Erythroblast (primary cell): ENCODE measurements at regions not wholly inside any gene's neighbourhood (a gene's known extent, or its start where the extent isn't known, plus 50 kb on each side); places are given as distances from the start of the nearest gene placed in this dataset.
A peak's percentile ranks its signal among the peaks of the same experiment; 100 is the strongest.

Experiments used
- DNase-seq, 2 experiments: peaks; one replicate each; lab custom pipeline; 2025; lab: John Stamatoyannopoulos, UW
- GATA1 ChIP-seq: IDR thresholded peaks from 2 replicates; pipeline ENCODE4 v1.6.1; 2011; ENCODE audit warnings: low read depth, mild to moderate bottlenecking, control low read depth, low read length, moderate library complexity
- POLR2A ChIP-seq: IDR thresholded peaks from 2 replicates; pipeline ENCODE4 v1.6.1; 2011; ENCODE audit warnings: mild to moderate bottlenecking, low read length

GRCh38 chr2:16412321-16413030 lies 253.2 kb downstream of the CYRIA start:
- TF ChIP-seq POLR2A (no peak), GATA1 (no peak)
- no peak for DNase-seq

DNA sequence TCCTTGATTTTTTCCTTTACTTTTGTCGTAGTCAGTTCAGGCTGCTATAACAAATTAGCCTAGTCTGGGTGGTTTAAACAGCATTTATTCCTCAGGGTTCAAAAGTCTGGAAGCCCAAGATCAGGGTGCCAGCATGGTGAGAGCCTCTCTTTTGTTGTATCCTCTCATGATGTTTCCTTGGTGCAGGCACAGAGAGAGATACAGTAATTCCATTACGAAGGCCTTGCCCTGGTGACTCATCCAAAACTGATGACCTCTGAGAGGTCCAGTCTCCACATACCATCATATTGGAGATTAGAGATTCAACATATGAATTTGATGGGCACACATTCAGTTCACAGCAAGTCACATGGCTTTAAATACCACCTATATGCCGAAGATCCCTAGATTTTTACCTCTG lies 253.8 kb downstream of the CYRIA start:
- peak in 1 of 2 experiments; percentile 18 for DNase-seq
- TF ChIP-seq GATA1 (no peak), POLR2A (peak; percentile 39)

DNA sequence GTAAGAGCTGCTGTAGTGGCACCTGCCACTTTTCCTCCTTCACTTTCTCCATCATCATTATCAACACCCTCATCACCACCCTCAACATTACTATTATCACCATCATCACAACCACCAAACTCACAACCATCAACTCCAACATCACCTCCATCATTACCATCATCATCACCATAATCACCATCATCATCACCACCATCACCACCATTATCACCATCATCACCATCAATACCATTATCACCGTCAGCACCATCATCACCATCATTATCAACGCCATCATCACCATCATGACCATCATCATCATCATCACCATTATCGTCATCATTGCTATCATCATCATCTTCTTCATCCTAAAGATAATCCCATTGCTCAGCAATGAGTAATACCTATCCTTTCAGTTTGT lies 255.8 kb downstream of the CYRIA start:
- TF ChIP-seq GATA1 (no peak), POLR2A (no peak)
- no peak for DNase-seq

DNA sequence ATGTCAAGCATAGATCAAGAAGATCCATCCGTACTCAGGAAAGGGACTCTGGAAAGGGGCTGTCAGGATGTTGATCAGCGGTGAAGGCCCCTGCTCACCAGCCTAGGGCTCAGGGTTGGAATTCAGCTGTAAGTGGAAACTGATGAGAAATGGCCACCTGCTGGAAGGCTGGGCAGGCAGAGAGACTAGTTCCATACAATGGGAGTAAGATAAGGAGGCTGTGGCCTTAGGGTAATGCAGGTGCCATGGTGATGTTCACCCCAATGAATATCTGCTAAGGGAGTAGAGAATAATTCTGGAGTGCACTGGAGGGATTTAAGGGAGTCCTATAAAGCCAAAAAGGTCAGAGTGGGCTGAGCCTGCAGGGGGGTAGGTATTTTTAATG lies 256.6 kb downstream of the CYRIA start:
- TF ChIP-seq POLR2A = no peak
- no peak for TF ChIP-seq GATA1
- no peak for DNase-seq

DNA sequence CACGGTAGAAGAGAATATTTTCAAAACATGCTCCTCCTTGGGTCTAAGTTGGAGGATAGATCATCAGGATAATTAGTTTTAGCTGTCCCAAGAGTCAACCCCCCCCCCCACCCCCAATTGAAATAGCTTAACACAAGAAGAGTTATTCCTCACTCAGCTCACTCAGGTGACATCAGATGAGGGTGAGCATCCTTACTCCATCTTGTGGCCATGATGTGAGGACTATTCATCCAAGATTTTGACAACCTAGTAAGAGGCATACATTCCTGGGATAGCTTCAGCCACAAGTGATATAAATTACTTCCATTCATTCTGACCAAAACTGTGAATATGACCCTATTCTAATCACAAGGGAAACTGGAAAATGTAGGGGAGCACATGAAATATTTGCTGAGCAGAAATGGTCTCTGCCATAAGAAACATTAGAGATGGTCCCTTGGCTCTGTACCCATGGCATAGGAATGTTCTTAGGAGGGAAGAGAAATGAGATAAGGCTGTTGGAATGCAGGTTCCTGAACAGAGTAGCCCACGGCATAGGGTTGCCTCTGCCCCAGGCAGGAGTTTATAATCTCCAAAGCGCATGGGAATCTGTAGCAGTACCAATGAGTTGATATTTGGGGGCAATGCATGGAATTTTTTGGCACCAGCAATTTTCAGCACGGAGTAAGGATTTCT lies 257.2 kb downstream of the CYRIA start:
- DNase-seq = no peak

GRCh38 chr2:16407358-16407757 lies 258.3 kb downstream of the CYRIA start:
- DNase-seq = no peak
- TF ChIP-seq POLR2A (no peak), GATA1 (no peak)

More for the DNA sequence above, 257.2 kb downstream of the CYRIA start:
- no peak for TF ChIP-seq POLR2A
- TF ChIP-seq GATA1 = no peak

DNA sequence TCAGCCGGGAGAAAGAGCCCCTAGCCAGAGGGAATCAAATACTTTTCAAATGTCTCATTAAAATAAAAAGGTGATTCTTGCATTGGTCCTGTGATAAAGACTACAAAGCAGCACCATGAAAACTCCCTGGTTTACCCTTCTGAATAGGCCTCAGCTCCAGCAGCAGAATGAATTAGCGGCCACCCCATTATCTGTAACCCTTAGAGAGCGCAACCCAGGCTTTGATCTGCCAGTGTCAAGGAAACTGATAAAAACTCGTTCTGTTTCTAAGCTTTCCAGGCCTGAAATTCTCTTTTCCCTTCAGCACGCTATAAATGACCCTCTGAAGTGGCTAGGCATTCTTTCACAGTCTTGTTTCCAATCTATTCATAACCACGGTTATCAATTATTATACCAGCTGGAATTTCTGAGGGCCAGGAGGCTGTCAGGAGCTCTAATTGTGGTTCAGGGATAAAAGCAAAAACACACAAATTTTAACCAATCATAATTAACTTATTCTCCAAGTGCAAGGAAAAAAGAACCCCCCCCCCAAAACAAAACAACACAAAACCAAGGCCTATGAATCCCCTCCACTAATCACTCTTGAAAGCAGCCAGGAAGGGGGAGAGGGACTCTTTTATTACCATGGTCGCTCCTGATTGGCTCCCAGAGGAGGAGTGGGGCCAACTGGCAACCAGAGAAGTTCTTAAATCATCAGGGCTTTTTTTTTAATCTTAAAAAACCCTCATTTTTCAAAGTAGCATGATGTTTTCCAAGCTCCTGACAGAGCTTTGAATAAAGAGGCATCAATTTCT lies 258.9 kb downstream of the CYRIA start:
- DNase-seq = peak in 1 of 2 experiments; percentile 36

GRCh38 chr2:16405551-16405950 lies 260.1 kb downstream of the CYRIA start:
- DNase-seq = peak; percentile 18 to 65
- TF ChIP-seq GATA1 (no peak), POLR2A (no peak)

More for the DNA sequence above, 258.9 kb downstream of the CYRIA start:
- TF ChIP-seq GATA1 = no peak
- no peak for TF ChIP-seq POLR2A

- TF ChIP-seq GATA1 (no peak), POLR2A (no peak)
- DNase-seq = no peak
These were observed 260.9 kb downstream of the CYRIA start for GRCh38 chr2:16404551-16405300.

DNA sequence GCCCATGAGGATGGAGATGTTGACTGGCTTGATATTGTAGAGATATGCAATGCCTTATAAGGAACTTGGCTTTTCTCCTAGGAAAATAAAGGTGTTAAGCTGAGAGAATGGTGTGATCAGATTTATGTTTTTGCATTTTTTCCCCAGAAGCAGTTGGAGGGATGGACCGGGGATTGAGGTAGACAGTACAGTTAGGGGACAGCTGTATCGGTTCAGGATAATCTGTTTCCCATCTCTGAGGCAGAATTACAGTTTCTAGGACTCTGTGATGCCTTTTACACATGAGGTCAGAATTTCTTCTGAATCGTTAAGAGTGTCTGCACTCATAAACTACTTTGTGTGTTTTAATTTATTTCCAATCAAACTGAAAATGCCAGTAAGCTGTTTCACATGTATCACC lies 261.5 kb downstream of the CYRIA start:
- DNase-seq = no peak

DNA sequence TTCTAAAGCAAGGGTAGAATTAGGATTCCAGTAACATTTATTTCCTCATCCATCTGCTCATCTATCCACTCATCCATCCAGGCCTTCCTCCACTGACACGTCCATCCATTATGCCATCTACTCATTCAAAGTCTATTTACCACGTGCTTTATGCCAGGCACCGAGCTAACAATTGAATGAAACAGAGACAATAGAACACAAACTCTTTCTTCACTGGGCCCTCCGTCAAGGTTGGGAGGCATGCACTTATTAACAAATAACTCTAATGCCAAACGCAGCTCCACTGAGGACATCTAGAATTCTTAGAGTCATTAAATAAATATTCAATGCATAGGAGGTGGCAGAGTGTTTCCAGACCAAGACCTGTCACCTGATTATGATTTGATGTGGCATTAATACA lies 262.7 kb downstream of the CYRIA start:
- TF ChIP-seq POLR2A (no peak), GATA1 (no peak)

More for the DNA sequence above, 261.5 kb downstream of the CYRIA start:
- no peak for TF ChIP-seq GATA1
- no peak for TF ChIP-seq POLR2A

DNA sequence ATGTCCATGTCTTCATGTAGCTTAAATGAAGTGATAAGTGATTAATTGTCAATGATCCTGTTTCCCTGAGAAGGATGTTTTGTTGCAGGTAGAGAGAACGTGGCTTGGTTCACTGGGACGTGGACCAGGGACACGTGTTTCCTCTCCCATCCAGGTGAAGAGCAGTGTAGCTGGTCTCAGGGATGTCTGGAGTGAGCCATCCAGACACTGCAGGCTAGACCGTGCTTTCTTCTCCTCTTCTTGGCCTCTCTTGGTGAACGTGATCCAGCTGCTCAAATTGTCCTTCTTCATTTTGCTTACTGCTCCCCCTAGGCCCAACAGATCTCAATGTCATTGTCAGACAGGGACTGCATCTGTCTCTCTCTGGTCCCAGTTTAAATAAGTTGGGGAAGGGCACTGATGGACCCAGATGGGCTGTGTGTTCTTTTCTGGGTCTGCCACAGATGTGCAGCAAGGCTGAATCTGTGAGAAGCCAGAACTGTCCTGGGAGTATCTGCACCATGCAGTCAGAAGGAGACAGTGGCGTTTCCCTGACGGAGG lies 263.8 kb downstream of the CYRIA start:
- no peak for TF ChIP-seq POLR2A
- TF ChIP-seq GATA1 = no peak
- no peak for DNase-seq

More for the DNA sequence above, 262.7 kb downstream of the CYRIA start:
- DNase-seq = no peak

GRCh38 chr2:16400127-16400623 lies 265.5 kb downstream of the CYRIA start:
- TF ChIP-seq POLR2A (no peak), GATA1 (no peak)
- DNase-seq = peak; percentile 10 to 52
